ENCODE measurements at regions not wholly inside any gene's neighbourhood (a gene's known extent, or its start where the extent isn't known, plus 50 kb on each side); places are given as distances from the start of the nearest gene placed in this dataset.

- TF ChIP-seq CTCF (IDR thresholded peaks at IDR 0.05): no peak
- no peak for TF ChIP-seq POLR2AphosphoS5 (IDR thresholded peaks at IDR 0.05)
- no peak for TF ChIP-seq POLR2A (IDR thresholded peaks at IDR 0.05)
Measured at GRCh38 chr11:69371731-69372588, 78.0 kb downstream of the MYEOV start.

Measured in sigmoid colon (tissue), 4 donors.